Ovary (tissue), 7 donors: ENCODE measurements at regions not wholly inside any gene's neighbourhood (a gene's known extent, or its start where the extent isn't known, plus 50 kb on each side); places are given as distances from the start of the nearest gene placed in this dataset.

ENCODE experiments used
- DNase-seq, 5 donors: peaks; one replicate each; pipeline ENCODE4 v3.0.0-alpha.2; 2019 to 2020
- H3K27ac ChIP-seq, 2 donors: fragments of 200-600 bp; one replicate each; pipeline versions ENCODE4 v1.5.1 to v1.8.0; 2019 to 2022
- H3K27me3 ChIP-seq: fragments of 200-600 bp; one replicate; pipeline ENCODE4 v1.8.0; 2022
- H3K36me3 ChIP-seq: fragments of 200-600 bp; sonication (generic); one replicate; pipeline ENCODE4 v1.5.1; 2019
- H3K4me1 ChIP-seq: one replicate; pipeline ENCODE4 v1.8.1; 2013; ENCODE audit warnings: mild to moderate bottlenecking, moderate library complexity; ENCODE audit not compliant: insufficient read depth
- H3K4me3 ChIP-seq: fragments of 200-600 bp; sonication (generic); one replicate; pipeline ENCODE4 v1.5.1; 2017
- H3K9me3 ChIP-seq, 2 donors: fragments of 200-600 bp in 1 of 2; sonication (generic) in 1 of 2; one replicate each; pipeline versions ENCODE4 v1.5.1 to v1.8.1; 2013 to 2019; ENCODE audit warnings: mild to moderate bottlenecking in 1 of 2, moderate library complexity in 1 of 2
- EP300 ChIP-seq: sonication (generic); formaldehyde crosslinking; IDR thresholded peaks from one replicate; pipeline ENCODE4 v1.6.1; 2017; ENCODE audit warnings: antibody characterized with exemption
- POLR2A ChIP-seq: fragments of 450-650 bp; IDR thresholded peaks from one replicate; pipeline ENCODE4 v1.6.1; 2017; ENCODE audit warnings: antibody characterized with exemption, mild to moderate bottlenecking, moderate library complexity
- WGBS, 3 donors: extraction: QIAGEN DNeasy Blood & Tissue Kit in 1 of 3; methylation state at CpG; one replicate each; pipeline versions ENCODE4 v1.1.5 to v1.1.7; 2013 to 2017; 5-methylcytosine and 5-hydroxymethylcytosine counted together
- intact Hi-C, 4 donors: fragments of 100-400 bp; cut with DNase I; formaldehyde crosslinking; loops; one replicate each; pipeline versions ENCODE4 v1.11.0 to v1.15.1; 2022 to 2023
- TF ChIP-seq, protein P1 (sequence below), 3 donors: fragments of 450-650 bp in 2 of 3; fragments of 200-600 bp in 1 of 3; IDR thresholded peaks; one replicate each; pipeline versions ENCODE4 v1.5.1 to v1.8.0; 2016 to 2022; ENCODE audit warnings: antibody characterized with exemption in 3 of 3, mild to moderate bottlenecking in 1 of 3
- donor health status: DM: no; HTN: no; CAD: no; lungs with moderate emphysema.
- donor health status: DM: no; HTN: no; CAD: no.
- donor health status: Bipolar disorder and iron deficiency.
- donor health status: DM: no; HTN: no; CAD: no.
- donor health status: DM: yes; HTN: yes; CAD: no.

DNA sequence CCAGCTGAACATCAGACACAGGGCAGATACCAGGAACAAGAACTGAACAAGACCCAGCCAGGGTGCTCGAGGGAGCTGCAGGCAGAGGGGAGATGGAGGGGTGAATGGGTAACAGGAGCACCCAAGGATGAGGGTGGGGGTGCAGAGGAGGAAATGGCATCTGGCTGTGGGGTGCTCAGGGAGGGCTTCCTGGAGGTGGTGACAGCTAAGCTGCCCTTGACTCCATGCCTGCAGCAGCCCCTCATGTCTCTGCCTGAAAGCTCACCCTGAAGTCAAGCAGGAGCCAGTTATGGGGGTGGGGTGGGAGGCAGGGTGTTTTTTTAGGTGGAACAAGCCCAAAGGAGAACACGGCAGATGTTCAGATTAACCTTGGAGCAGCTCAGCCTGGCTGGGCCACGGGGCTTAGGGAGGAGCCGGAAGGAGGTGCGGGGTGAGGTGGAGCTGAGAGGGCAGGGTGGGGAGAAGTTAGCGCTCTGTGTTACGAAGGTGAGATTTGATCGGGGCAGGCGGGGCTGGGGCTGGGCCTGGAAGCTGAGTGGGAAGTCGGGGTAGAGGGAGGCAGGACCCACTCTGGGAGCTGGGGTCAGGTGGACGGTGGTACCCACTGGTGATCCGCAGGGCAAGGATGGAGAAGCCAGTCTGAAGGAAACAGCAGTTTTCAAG is 143.0 kb downstream of the ENGASE start:
- Histone ChIP-seq H3K9me3 (no peaks in the 10 kb centered on the region), H3K36me3 (no peaks in the 10 kb centered on the region), H3K27ac (no peak overlapping the region), H3K27me3 (no peaks in the 10 kb centered on the region), H3K4me1 (no peaks in the 10 kb centered on the region), H3K4me3 (no peak overlapping the region)
- intact Hi-C loops: no loop called here
- no peak for DNase-seq
- TF ChIP-seq POLR2A (no peak), EP300 (no peak)
- TF ChIP-seq, protein P1, sequence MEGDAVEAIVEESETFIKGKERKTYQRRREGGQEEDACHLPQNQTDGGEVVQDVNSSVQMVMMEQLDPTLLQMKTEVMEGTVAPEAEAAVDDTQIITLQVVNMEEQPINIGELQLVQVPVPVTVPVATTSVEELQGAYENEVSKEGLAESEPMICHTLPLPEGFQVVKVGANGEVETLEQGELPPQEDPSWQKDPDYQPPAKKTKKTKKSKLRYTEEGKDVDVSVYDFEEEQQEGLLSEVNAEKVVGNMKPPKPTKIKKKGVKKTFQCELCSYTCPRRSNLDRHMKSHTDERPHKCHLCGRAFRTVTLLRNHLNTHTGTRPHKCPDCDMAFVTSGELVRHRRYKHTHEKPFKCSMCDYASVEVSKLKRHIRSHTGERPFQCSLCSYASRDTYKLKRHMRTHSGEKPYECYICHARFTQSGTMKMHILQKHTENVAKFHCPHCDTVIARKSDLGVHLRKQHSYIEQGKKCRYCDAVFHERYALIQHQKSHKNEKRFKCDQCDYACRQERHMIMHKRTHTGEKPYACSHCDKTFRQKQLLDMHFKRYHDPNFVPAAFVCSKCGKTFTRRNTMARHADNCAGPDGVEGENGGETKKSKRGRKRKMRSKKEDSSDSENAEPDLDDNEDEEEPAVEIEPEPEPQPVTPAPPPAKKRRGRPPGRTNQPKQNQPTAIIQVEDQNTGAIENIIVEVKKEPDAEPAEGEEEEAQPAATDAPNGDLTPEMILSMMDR (IDR thresholded peaks at IDR 0.05): no peak
- WGBS, 3 donors: 37 to 49% (median 40%) methylated on average over 12 of the region's 12 CpGs

DNA sequence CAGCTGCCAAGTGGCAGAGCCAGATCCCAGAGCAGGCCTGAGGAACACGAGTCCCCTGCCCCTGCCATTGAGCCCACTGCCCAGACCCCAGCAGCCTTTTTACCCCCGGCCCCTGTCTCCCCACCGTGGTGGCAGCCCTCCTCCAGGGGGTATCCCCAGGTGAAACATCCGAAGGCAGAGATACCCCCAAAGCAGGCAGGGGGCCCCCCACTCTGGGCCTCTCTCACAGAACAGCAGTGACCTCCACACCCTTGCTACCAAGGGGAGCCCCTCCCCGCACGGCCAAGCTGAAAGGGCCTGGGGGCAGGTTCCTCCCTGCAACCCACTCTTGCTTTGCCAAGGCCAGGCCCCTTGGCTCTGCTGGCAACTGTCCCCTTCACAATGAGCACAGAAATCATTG is 142.2 kb downstream of the ENGASE start:
- TF ChIP-seq, protein P1 (IDR thresholded peaks at IDR 0.05): no peak
- TF ChIP-seq POLR2A (no peak), EP300 (no peak)
- Histone ChIP-seq H3K9me3 (no peaks in the 10 kb centered on the region), H3K27ac (no peak overlapping the region), H3K4me1 (no peaks in the 10 kb centered on the region), H3K27me3 (no peaks in the 10 kb centered on the region), H3K4me3 (no peak overlapping the region), H3K36me3 (no peaks in the 10 kb centered on the region)
- intact Hi-C loops: no loop called here
- 46 to 53% (median 50%) methylated on average over 5 to 6 of the region's 6 CpGs for WGBS, 3 donors
- no peak for DNase-seq

DNA sequence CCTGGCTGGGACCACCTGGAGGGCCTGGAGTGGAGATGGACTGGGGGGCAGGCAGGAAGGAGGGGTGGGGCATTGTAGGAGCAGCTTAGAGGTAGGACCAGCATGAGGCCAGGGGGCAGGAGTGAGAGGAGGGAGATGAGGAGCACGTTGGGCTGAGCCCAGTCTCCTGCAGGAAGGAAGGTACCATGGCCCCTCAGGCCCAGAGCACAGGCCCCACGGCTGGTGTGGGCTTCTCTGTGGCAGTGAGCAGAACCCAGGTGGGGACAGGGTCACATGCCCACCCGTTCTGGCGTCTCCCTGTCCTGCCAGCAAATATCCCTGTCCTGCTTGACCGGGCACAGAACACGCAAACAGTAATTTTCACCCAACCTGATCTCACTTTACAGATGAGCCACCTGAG is 141.8 kb downstream of the ENGASE start:
- no peak overlapping the region for H3K4me3 ChIP-seq
- TF ChIP-seq, protein P1 (IDR thresholded peaks at IDR 0.05): no peak
- TF ChIP-seq POLR2A (no peak), EP300 (no peak)
- intact Hi-C loops: no loop called here
- H3K27ac ChIP-seq: no peak overlapping the region
- no peaks in the 10 kb centered on the region for H3K9me3 ChIP-seq
- WGBS, 3 donors: 55 to 69% (median 63%) methylated on average over 6 of the region's 6 CpGs
- H3K27me3 ChIP-seq: no peaks in the 10 kb centered on the region
- DNase-seq: no peak
- no peaks in the 10 kb centered on the region for H3K4me1 ChIP-seq
- H3K36me3 ChIP-seq: no peaks in the 10 kb centered on the region

DNA sequence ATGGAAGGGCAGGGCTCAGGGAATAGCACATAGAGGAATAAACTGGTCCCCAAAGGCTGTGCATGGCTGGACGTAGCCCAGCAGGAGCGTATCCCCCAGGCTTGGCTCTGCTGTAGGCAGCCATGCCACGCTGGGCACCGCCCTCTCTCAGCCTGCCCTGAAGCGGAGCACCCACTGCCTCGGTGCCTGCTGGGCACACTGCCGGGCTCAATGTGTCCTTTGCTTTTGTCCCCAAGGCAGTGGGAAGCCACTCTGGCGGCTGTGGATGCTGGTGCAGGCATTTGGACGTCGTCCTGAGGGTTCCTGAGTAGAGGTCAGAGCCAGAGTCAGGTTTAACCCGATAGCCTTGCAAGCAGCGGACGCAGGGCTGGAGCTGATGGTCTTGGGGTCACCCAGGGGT is 141.0 kb downstream of the ENGASE start:
- no peak for DNase-seq
- Histone ChIP-seq H3K27me3 (no peaks in the 10 kb centered on the region), H3K36me3 (no peaks in the 10 kb centered on the region), H3K27ac (no peak overlapping the region), H3K4me3 (no peak overlapping the region), H3K9me3 (no peaks in the 10 kb centered on the region), H3K4me1 (no peaks in the 10 kb centered on the region)
- intact Hi-C loops: no loop called here
- TF ChIP-seq, protein P1 (IDR thresholded peaks at IDR 0.05): no peak
- TF ChIP-seq EP300: no peak
- no peak for TF ChIP-seq POLR2A
- WGBS, 3 donors: 71 to 80% (median 73%) methylated on average over 13 of the region's 13 CpGs
